ENCODE measurements at regions not wholly inside any gene's neighbourhood (a gene's known extent, or its start where the extent isn't known, plus 50 kb on each side); places are given as distances from the start of the nearest gene placed in this dataset.

DNA sequence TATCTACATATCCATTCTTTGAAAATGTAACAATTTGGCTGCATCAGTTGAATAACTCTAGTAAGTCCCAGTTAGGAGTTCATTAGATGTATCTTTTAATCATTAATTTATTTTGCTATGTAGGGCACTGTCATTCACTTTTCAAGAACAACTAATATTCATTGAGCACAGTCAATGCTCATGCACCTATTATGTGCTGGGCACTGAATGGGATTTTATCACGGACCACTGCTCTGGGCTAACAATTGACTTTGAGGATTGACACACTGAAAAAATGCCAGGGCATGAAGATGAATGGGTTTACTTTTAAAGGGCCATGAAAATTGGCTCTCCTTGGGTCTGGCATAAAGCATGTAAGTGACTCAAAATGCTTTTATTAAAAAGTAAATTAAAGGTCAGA lies 375.2 kb downstream of the PLPP3 start:
- H3K9me2 ChIP-seq (ENCODE audit: insufficient read depth) = no peaks in the 10 kb centered on the region
- POLR2A ChIA-PET (ENCODE audit: unreplicated experiment) = no interaction called here
- intact Hi-C loops (cut with micrococcal nuclease; ENCODE audit: unreplicated experiment) = no loop called here

GRCh38 chr1:56202796-56203492 lies 376.4 kb downstream of the PLPP3 start:
- H3K4me2 ChIP-seq = no peak overlapping the region
- H3K36me3 ChIP-seq (ENCODE audit: low read depth) = no peaks in the 10 kb centered on the region
- H3K27ac ChIP-seq = no peak overlapping the region
- H3K4me1 ChIP-seq (replicated peaks; ENCODE audit: insufficient read depth) = peaks cover 10% of the 10 kb centered on the region
- POLR2A ChIA-PET (ENCODE audit: unreplicated experiment) = no interaction called here
- no peaks in the 10 kb centered on the region for H3F3A ChIP-seq (ENCODE audit: insufficient read depth, low read depth)
- H4K20me1 ChIP-seq (ENCODE audit: insufficient read depth) = no peaks in the 10 kb centered on the region
- H2AFZ ChIP-seq = no peak overlapping the region
- no TSS peak for BruUV-seq (replicated peaks)
- H3K9me3 ChIP-seq (ENCODE audit: insufficient read depth, low read depth) = 0 out of 2 replicates have a peak, but pooled peaks cover 5% of the 10 kb centered on the region
- intact Hi-C loops (cut with micrococcal nuclease; ENCODE audit: unreplicated experiment) = no loop called here
- CTCF ChIA-PET = no interaction called here
- no peaks in the 10 kb centered on the region for H3K9me2 ChIP-seq (ENCODE audit: insufficient read depth)
- TF ChIP-seq, protein P1, sequence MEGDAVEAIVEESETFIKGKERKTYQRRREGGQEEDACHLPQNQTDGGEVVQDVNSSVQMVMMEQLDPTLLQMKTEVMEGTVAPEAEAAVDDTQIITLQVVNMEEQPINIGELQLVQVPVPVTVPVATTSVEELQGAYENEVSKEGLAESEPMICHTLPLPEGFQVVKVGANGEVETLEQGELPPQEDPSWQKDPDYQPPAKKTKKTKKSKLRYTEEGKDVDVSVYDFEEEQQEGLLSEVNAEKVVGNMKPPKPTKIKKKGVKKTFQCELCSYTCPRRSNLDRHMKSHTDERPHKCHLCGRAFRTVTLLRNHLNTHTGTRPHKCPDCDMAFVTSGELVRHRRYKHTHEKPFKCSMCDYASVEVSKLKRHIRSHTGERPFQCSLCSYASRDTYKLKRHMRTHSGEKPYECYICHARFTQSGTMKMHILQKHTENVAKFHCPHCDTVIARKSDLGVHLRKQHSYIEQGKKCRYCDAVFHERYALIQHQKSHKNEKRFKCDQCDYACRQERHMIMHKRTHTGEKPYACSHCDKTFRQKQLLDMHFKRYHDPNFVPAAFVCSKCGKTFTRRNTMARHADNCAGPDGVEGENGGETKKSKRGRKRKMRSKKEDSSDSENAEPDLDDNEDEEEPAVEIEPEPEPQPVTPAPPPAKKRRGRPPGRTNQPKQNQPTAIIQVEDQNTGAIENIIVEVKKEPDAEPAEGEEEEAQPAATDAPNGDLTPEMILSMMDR (conservative IDR thresholded peaks at IDR 0.05) = no peak
- no peak for TF ChIP-seq EZH2 (IDR thresholded peaks at IDR 0.05; ENCODE audit: low read depth)
- DNase-seq = no peak
- H3K79me2 ChIP-seq (ENCODE audit: low read depth) = no peaks in the 10 kb centered on the region
- H3K4me3 ChIP-seq = no peak overlapping the region
- H3K27me3 ChIP-seq (ENCODE audit: insufficient read depth, low read depth) = no peaks in the 10 kb centered on the region

More for the DNA sequence above, 375.2 kb downstream of the PLPP3 start:
- CTCF ChIA-PET = no interaction called here
- H4K20me1 ChIP-seq (ENCODE audit: insufficient read depth) = no peaks in the 10 kb centered on the region
- H3K4me1 ChIP-seq (replicated peaks; ENCODE audit: insufficient read depth) = peaks cover 10% of the 10 kb centered on the region
- no peaks in the 10 kb centered on the region for H3K79me2 ChIP-seq (ENCODE audit: low read depth)
- no peak overlapping the region for H2AFZ ChIP-seq
- TF ChIP-seq, protein P1 (conservative IDR thresholded peaks at IDR 0.05) = no peak
- no peak for TF ChIP-seq EZH2 (IDR thresholded peaks at IDR 0.05; ENCODE audit: low read depth)
- H3K4me3 ChIP-seq = no peak overlapping the region
- H3K27ac ChIP-seq = no peak overlapping the region
- H3K27me3 ChIP-seq (ENCODE audit: insufficient read depth, low read depth) = no peaks in the 10 kb centered on the region
- H3K4me2 ChIP-seq = no peak overlapping the region
- H3F3A ChIP-seq (ENCODE audit: insufficient read depth, low read depth) = no peaks in the 10 kb centered on the region
- BruUV-seq (replicated peaks) = no TSS peak
- H3K9me3 ChIP-seq (ENCODE audit: insufficient read depth, low read depth) = 0 out of 2 replicates have a peak, but pooled peaks cover 5% of the 10 kb centered on the region
- H3K36me3 ChIP-seq (ENCODE audit: low read depth) = no peaks in the 10 kb centered on the region
- no peak for DNase-seq

DNA sequence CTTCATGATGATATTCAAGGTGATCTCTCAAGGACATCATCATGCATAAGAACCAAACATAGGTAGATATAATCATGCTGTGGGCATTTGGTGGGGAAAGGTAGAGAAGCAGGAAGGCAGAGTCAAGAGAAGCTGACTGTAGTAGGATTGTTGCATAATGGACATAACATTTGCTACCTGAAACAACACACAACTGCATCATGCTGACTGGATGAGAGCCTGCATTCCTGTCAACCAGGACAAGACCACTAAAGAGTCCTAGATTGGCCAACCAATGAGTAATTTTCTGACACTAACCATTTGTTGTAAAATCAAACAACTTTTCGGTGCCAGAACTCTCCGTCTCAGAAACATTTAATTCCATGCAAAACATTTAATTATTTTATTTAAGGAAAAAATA lies 377.2 kb downstream of the PLPP3 start:
- Histone ChIP-seq H3K27ac (no peak overlapping the region), H3F3A (ENCODE audit: insufficient read depth, low read depth) (no peaks in the 10 kb centered on the region), H3K9me3 (ENCODE audit: insufficient read depth, low read depth) (0 out of 2 replicates have a peak, but pooled peaks cover 5% of the 10 kb centered on the region), H3K9me2 (ENCODE audit: insufficient read depth) (no peaks in the 10 kb centered on the region), H3K4me1 (replicated peaks; ENCODE audit: insufficient read depth) (peaks cover 10% of the 10 kb centered on the region), H3K27me3 (ENCODE audit: insufficient read depth, low read depth) (no peaks in the 10 kb centered on the region), H4K20me1 (ENCODE audit: insufficient read depth) (no peaks in the 10 kb centered on the region), H3K79me2 (ENCODE audit: low read depth) (no peaks in the 10 kb centered on the region), H3K4me3 (no peak overlapping the region), H2AFZ (no peak overlapping the region), H3K36me3 (ENCODE audit: low read depth) (no peaks in the 10 kb centered on the region), H3K4me2 (no peak overlapping the region)
- CTCF ChIA-PET = no interaction called here
- intact Hi-C loops (cut with micrococcal nuclease; ENCODE audit: unreplicated experiment) = no loop called here
- no peak for DNase-seq
- no peak for TF ChIP-seq EZH2 (IDR thresholded peaks at IDR 0.05; ENCODE audit: low read depth)
- TF ChIP-seq, protein P1 (conservative IDR thresholded peaks at IDR 0.05) = no peak
- BruUV-seq (replicated peaks) = no TSS peak
- POLR2A ChIA-PET (ENCODE audit: unreplicated experiment) = no interaction called here
